ENCODE measurements at regions not wholly inside any gene's neighbourhood (a gene's known extent, or its start where the extent isn't known, plus 50 kb on each side); places are given as distances from the start of the nearest gene placed in this dataset.

GRCh38 chr7:109261781-109262180 lies 692.1 kb downstream of the DNAJB9 start:
- Histone ChIP-seq H3K9me3 (no peaks in the 10 kb centered on the region), H3K36me3 (no peaks in the 10 kb centered on the region), H3K4me3 (no peak overlapping the region), H3K27me3 (no peaks in the 10 kb centered on the region), H3K27ac (no peak overlapping the region), H3K4me1 (no peaks in the 10 kb centered on the region)
- TF ChIP-seq CTCF (IDR thresholded peaks at IDR 0.05) (no peak), POLR2A (IDR thresholded peaks at IDR 0.05) (no peak)
- DNase-seq: no peak
- no peak for ATAC-seq
- WGBS (ENCODE audit: insufficient coverage, low coverage, low lambda C conversion rate, missing lambda C conversion rate): 40% methylated on average over 3 of the region's 3 CpGs
- intact Hi-C loops (cut with DNase I): no loop called here

GRCh38 chr7:109266610-109267009 lies 696.9 kb downstream of the DNAJB9 start:
- no peak for DNase-seq
- WGBS (ENCODE audit: insufficient coverage, low coverage, low lambda C conversion rate, missing lambda C conversion rate): 70% methylated on average over 3 of the region's 3 CpGs
- Histone ChIP-seq H3K4me1 (no peaks in the 10 kb centered on the region), H3K36me3 (no peaks in the 10 kb centered on the region), H3K27me3 (no peaks in the 10 kb centered on the region), H3K4me3 (no peak overlapping the region), H3K27ac (no peak overlapping the region), H3K9me3 (no peaks in the 10 kb centered on the region)
- intact Hi-C loops (cut with DNase I): no loop called here
- ATAC-seq: no peak
- TF ChIP-seq POLR2A (IDR thresholded peaks at IDR 0.05): no peak
- TF ChIP-seq CTCF (IDR thresholded peaks at IDR 0.05): no peak

GRCh38 chr7:109276348-109276747 lies 706.7 kb downstream of the DNAJB9 start:
- no peak for TF ChIP-seq CTCF (IDR thresholded peaks at IDR 0.05)
- no peak for TF ChIP-seq POLR2A (IDR thresholded peaks at IDR 0.05)
- Histone ChIP-seq H3K36me3 (no peaks in the 10 kb centered on the region), H3K27me3 (no peaks in the 10 kb centered on the region), H3K27ac (no peak overlapping the region), H3K4me1 (no peaks in the 10 kb centered on the region), H3K4me3 (no peak overlapping the region), H3K9me3 (no peaks in the 10 kb centered on the region)
- ATAC-seq (no peak), DNase-seq (no peak)
- intact Hi-C loops (cut with DNase I): no loop called here

DNA sequence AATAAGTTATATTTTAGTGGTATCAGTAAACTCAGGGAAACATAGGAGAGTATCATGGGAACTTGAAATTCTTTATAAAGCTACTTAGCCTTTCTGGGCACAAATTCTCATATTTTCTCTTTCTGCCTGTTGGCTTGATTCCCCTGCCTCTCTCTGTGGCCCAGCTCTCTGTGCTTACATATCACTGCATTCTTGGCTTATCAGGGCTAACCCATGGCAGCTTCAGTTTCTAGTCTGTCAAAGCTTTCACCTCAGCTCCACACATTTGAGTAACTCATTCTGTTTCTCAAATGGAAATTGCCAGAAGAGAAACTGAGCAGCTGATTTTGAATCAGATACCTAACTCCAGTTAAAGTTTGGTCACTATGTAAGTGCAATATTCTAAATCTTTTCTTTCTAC lies 713.1 kb downstream of the DNAJB9 start:
- ATAC-seq (no peak), DNase-seq (no peak)
- no peaks in the 10 kb centered on the region for H3K36me3 ChIP-seq
- TF ChIP-seq POLR2A (IDR thresholded peaks at IDR 0.05) (no peak), CTCF (IDR thresholded peaks at IDR 0.05) (no peak)
- H3K4me1 ChIP-seq: no peaks in the 10 kb centered on the region
- intact Hi-C loops (cut with DNase I): no loop called here
- no peaks in the 10 kb centered on the region for H3K9me3 ChIP-seq
- H3K27me3 ChIP-seq: no peaks in the 10 kb centered on the region
- no peak overlapping the region for H3K4me3 ChIP-seq
- no peak overlapping the region for H3K27ac ChIP-seq

GRCh38 chr7:109284943-109285342 lies 715.3 kb downstream of the DNAJB9 start:
- no peaks in the 10 kb centered on the region for H3K27me3 ChIP-seq
- no peaks in the 10 kb centered on the region for H3K36me3 ChIP-seq
- no peak for TF ChIP-seq POLR2A (IDR thresholded peaks at IDR 0.05)
- TF ChIP-seq CTCF (IDR thresholded peaks at IDR 0.05): no peak
- H3K9me3 ChIP-seq: no peaks in the 10 kb centered on the region
- H3K4me1 ChIP-seq: no peaks in the 10 kb centered on the region
- DNase-seq: no peak
- ATAC-seq: no peak
- 9% methylated on average over 1 of the region's 1 CpG for WGBS (ENCODE audit: insufficient coverage, low coverage, low lambda C conversion rate, missing lambda C conversion rate)
- intact Hi-C loops (cut with DNase I): no loop called here
- H3K27ac ChIP-seq: no peak overlapping the region
- H3K4me3 ChIP-seq: no peak overlapping the region

Data from right lobe of liver (tissue), 6 donors.